ENCODE measurements at regions not wholly inside any gene's neighbourhood (a gene's known extent, or its start where the extent isn't known, plus 50 kb on each side); places are given as distances from the start of the nearest gene placed in this dataset.

- TF ChIP-seq GATA3 (IDR thresholded peaks at IDR 0.05; ENCODE audit: low read depth, low read length) (no peak), GATA2 (IDR thresholded peaks at IDR 0.05; ENCODE audit: low read depth, low read length) (no peak)
Observed at GRCh38 chr11:86176165-86176884, 68.2 kb upstream of the EED start.

- TF ChIP-seq GATA3 (IDR thresholded peaks at IDR 0.05; ENCODE audit: low read depth, low read length): no peak
- TF ChIP-seq GATA2 (IDR thresholded peaks at IDR 0.05; ENCODE audit: low read depth, low read length): no peak
Observed at GRCh38 chr11:86175626-86176025, 68.9 kb upstream of the EED start.

DNA sequence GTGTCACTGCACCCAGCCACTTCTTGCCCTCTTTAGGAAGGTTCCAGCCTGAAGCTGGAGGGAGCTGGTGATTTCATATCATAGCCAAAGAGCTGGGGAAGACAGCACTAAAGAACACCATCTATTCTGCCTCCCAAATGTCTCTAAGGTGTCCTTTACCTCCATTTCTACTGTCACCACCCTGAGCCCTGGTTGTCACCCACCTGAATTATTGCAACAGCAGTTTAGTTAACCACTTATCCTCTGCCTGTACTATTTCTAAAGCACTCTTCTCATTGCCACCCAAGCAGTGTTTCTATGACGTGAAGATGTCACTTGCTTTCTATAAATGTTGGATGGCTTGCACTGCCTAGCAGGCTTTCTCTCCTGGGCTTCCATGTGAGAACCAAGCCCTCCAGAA lies 69.4 kb upstream of the EED start:
- TF ChIP-seq GATA3 (IDR thresholded peaks at IDR 0.05; ENCODE audit: low read depth, low read length): no peak
- TF ChIP-seq GATA2 (IDR thresholded peaks at IDR 0.05; ENCODE audit: low read depth, low read length): no peak

DNA sequence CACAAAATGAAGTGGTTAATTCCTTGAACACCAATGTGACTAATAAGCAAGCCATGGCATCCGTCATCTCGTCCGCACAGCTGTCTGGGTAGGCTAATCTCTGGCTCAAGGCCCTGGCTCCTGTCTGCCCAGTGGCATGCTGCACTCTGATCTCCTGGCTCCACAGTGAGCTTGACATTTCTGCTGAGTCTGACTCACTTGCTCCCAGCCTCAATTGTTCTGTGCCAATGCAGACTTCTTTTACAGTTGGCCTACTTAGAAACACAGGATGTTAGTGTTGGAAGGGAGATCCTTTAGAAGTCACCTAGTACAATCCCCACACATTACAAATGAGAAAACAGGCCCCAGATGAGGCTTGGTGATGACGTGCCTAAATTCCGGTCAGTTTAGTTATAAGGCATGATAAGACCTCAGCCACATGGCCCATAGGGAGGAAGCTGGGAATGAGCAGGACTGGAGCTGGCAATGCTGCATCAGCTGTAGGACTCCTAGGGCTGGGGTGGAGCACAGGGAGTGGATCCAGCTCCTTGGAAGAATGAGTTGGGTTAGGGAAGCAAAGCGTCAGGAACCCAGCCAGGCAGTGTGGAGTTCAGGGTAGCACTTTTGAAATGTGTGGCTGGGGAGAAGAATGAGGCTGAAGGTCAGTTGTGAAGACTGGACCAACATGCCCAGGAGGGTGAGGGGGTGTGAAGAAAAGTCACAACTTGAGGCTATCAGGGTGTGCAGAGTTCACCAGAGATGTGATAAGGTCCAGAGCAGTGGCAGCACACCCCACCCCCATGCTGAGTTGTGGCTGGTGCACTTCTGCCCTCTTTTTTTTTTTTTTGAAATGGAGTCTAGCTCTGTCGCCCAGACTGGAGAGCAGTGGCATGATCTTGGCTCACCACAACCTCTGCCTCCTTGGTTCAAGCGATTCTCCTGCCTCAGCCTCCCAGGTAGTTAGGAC lies 70.2 kb upstream of the EED start:
- TF ChIP-seq GATA3 (IDR thresholded peaks at IDR 0.05; ENCODE audit: low read depth, low read length) (no peak), GATA2 (IDR thresholded peaks at IDR 0.05; ENCODE audit: low read depth, low read length) (no peak)

DNA sequence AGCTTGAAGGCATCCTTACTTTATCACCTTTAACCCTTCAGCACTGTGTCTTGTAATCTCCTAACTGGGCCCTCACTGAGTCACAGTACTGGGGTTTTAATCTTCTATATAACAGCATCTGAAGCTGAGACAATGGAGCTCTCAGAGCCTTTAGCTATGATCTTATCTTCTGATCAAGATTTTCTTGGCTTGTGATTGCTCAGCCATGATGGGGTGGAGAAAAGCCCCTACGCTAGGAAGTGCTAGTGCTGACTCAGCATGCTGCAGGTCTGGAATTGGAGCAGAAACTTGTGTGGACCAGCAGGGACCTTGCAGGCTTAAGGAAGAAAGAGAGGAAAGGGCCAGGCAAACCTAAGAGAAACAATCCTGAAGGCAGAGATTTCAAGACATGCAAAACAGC lies 71.7 kb upstream of the EED start:
- TF ChIP-seq GATA2 (IDR thresholded peaks at IDR 0.05; ENCODE audit: low read depth, low read length): peak; percentile 38; the same call in 1 of the 2 replicates
- TF ChIP-seq GATA3 (IDR thresholded peaks at IDR 0.05; ENCODE audit: low read depth, low read length): no peak

GRCh38 chr11:86171627-86172026 lies 72.9 kb upstream of the EED start:
- TF ChIP-seq GATA2 (IDR thresholded peaks at IDR 0.05; ENCODE audit: low read depth, low read length) (no peak), GATA3 (IDR thresholded peaks at IDR 0.05; ENCODE audit: low read depth, low read length) (no peak)

- no peak for TF ChIP-seq GATA3 (IDR thresholded peaks at IDR 0.05; ENCODE audit: low read depth, low read length)
- TF ChIP-seq GATA2 (IDR thresholded peaks at IDR 0.05; ENCODE audit: low read depth, low read length): no peak
Observed at GRCh38 chr11:86167499-86168164, 76.9 kb upstream of the EED start.

- TF ChIP-seq GATA2 (IDR thresholded peaks at IDR 0.05; ENCODE audit: low read depth, low read length) (no peak), GATA3 (IDR thresholded peaks at IDR 0.05; ENCODE audit: low read depth, low read length) (no peak)
Observed at GRCh38 chr11:86164106-86164505, 80.4 kb upstream of the EED start.

DNA sequence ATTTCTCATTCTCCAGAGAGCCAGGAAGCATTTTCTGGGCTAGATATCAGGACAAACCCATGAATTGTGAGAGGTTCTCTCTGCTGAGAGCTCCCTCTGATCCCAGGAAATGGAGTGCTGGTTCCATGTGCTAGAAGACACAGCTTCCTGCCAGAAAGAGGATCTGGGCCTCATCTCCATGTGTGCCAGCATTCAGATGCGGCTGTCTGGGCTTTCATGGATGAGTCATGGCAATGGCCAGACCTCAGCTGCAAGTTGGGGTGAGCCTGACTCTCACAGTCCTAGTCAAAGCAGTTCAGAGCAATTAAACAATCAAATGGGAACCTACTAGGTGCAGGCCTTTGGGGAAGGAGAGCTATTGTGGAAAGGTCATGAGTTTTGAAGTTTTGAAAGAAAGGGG lies 82.3 kb upstream of the EED start:
- TF ChIP-seq GATA3 (IDR thresholded peaks at IDR 0.05; ENCODE audit: low read depth, low read length): no peak
- TF ChIP-seq GATA2 (IDR thresholded peaks at IDR 0.05; ENCODE audit: low read depth, low read length): no peak

DNA sequence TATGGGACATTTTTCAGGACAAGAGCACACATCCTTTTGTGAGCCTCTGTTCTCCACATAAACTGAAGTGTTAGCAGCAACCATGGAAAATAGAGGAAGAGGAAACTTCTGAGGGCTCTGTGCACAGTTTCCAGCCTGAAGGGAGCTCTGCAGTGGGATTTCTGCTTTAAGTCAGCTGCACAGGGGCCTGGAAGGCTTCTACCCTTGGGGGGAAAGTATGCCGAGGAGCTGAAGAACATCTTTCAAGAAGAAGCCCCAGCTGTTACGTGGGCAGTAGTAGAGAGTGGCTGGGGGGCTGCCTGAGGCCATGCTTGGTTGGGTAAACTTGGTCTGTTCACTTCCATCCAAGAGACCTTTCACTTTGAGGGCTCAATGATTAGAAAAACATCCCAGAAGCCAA lies 82.7 kb upstream of the EED start:
- TF ChIP-seq GATA2 (IDR thresholded peaks at IDR 0.05; ENCODE audit: low read depth, low read length): no peak

DNA sequence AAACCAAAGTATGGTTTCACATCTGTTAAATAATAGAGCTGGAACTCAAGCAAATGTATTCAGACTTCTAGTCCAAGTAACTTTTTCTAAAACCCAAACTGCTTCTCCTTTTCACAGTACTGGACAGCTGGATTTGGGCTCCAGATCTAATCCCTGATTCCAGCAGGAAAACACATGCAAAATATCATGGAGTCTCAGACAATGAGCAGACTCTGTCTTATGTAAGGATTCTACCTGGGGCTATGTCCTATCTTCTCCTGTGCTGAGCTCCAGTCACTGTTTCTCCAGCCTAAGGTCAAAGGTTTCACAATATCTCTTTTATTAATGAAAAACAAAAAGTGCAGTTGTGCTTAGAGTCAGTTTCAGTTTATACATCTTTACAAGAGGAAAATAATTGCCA lies 83.2 kb upstream of the EED start:
- TF ChIP-seq GATA3 (IDR thresholded peaks at IDR 0.05; ENCODE audit: low read depth, low read length) (peak; percentile 26; the same call in 1 of the 2 replicates), GATA2 (IDR thresholded peaks at IDR 0.05; ENCODE audit: low read depth, low read length) (peak; percentile 70)

- TF ChIP-seq GATA2 (IDR thresholded peaks at IDR 0.05; ENCODE audit: low read depth, low read length) (peak; percentile 65), GATA3 (IDR thresholded peaks at IDR 0.05; ENCODE audit: low read depth, low read length) (peak; percentile 49)
Observed at GRCh38 chr11:86160541-86161149, 83.9 kb upstream of the EED start.

DNA sequence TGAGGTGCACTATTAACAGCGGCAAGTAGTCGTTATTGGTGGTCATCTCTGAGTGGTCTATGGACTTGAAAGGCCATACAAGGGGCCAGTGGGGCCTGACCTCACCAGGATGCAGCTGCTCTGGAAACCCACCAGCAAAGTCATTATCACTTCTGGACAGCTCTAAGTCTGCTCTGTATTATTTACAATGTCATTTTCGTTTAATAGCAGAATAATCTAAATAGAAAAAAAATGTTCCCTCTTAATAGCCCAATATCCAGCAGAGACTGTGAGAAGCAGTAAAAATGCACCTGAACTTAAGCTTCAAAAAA lies 85.0 kb upstream of the EED start:
- TF ChIP-seq GATA3 (IDR thresholded peaks at IDR 0.05; ENCODE audit: low read depth, low read length): no peak
- TF ChIP-seq GATA2 (IDR thresholded peaks at IDR 0.05; ENCODE audit: low read depth, low read length): no peak
